ENCODE measurements at regions not wholly inside any gene's neighbourhood (a gene's known extent, or its start where the extent isn't known, plus 50 kb on each side); places are given as distances from the start of the nearest gene placed in this dataset.

- TF ChIP-seq CTCF (IDR thresholded peaks at IDR 0.05) = no peak
- no peak for TF ChIP-seq POLR2AphosphoS5 (IDR thresholded peaks at IDR 0.05)
Observed at GRCh38 chr2:104371087-104371781, 482.7 kb upstream of the POU3F3 start.
